Upper lobe of left lung (tissue), 6 donors: ENCODE measurements at regions not wholly inside any gene's neighbourhood (a gene's known extent, or its start where the extent isn't known, plus 50 kb on each side); places are given as distances from the start of the nearest gene placed in this dataset.

Experiments used
- ATAC-seq, 2 donors: fragments of 200-7000 bp; cut with Tn5 transposase; one replicate each; pipeline ENCODE4 v1.9.1; 2022; ENCODE audit warnings: mild to moderate bottlenecking in 2 of 2, moderate library complexity in 2 of 2; ENCODE audit not compliant: low FRiP score in 2 of 2
- DNase-seq, 2 donors: peaks; one replicate each; pipeline ENCODE4 v3.0.0-alpha.2; 2019 to 2020
- H3K27ac ChIP-seq, 4 donors: fragments of 200-600 bp; sonication (generic); one replicate each; pipeline ENCODE4 v1.5.1; 2016 to 2019
- H3K27me3 ChIP-seq, 4 donors: fragments of 200-600 bp; sonication (generic); one replicate each; pipeline ENCODE4 v1.5.1; 2017 to 2019
- H3K36me3 ChIP-seq, 4 donors: fragments of 200-600 bp; sonication (generic); one replicate each; pipeline ENCODE4 v1.5.1; 2016 to 2019
- H3K4me1 ChIP-seq, 4 donors: fragments of 200-600 bp; sonication (generic); one replicate each; pipeline ENCODE4 v1.5.1; 2018 to 2019
- H3K4me3 ChIP-seq, 4 donors: fragments of 200-600 bp; sonication (generic); one replicate each; pipeline ENCODE4 v1.5.1; 2017 to 2019; ENCODE audit warnings: mild to moderate bottlenecking in 2 of 4, moderate library complexity in 1 of 4
- H3K9me3 ChIP-seq, 4 donors: fragments of 200-600 bp; sonication (generic); one replicate each; pipeline ENCODE4 v1.5.1; 2018 to 2019
- CTCF ChIP-seq, 6 experiments: fragments of 450-650 bp in 4 of 6; fragments of 200-600 bp in 2 of 6; sonication (generic) in 2 of 6; IDR thresholded peaks; one replicate each; pipeline ENCODE4 v1.5.1; 2016 to 2019; ENCODE audit warnings: antibody characterized with exemption in 6 of 6
- EP300 ChIP-seq, 4 donors: sonication (generic); formaldehyde crosslinking; IDR thresholded peaks; one replicate each; pipeline ENCODE4 v1.5.1; 2017; ENCODE audit warnings: antibody characterized with exemption in 4 of 4, control low read depth in 2 of 4
- POLR2A ChIP-seq, 4 donors: fragments of 450-650 bp; IDR thresholded peaks; one replicate each; pipeline ENCODE4 v1.5.1; 2016 to 2017; ENCODE audit warnings: antibody characterized with exemption in 4 of 4, mild to moderate bottlenecking in 2 of 4
- POLR2AphosphoS5 ChIP-seq, 2 donors: sonication (generic); formaldehyde crosslinking; IDR thresholded peaks; one replicate each; pipeline ENCODE4 v1.5.1; 2017; ENCODE audit warnings: antibody characterized with exemption in 2 of 2
- WGBS, 2 donors: methylation state at CpG; one replicate each; pipeline ENCODE4 v1.1.5; 2017 to 2018; 5-methylcytosine and 5-hydroxymethylcytosine counted together
- donor health status: DM: no; HTN: no; CAD: no; lungs with moderate emphysema.
- donor health status: DM: no; HTN: yes; CAD: no; lungs with severe emphysema.

- Histone ChIP-seq H3K4me1 (no peaks in the 10 kb centered on the region), H3K27me3 (no peaks in the 10 kb centered on the region), H3K9me3 (peaks cover 0 to 6% (median 0%) of the 10 kb centered on the region in 4 donors), H3K27ac (no peak overlapping the region), H3K36me3 (no peaks in the 10 kb centered on the region), H3K4me3 (no peak overlapping the region)
- ATAC-seq (no peak), DNase-seq (no peak)
- TF ChIP-seq POLR2AphosphoS5 (IDR thresholded peaks at IDR 0.05) (no peak), CTCF (IDR thresholded peaks at IDR 0.05) (no peak), POLR2A (IDR thresholded peaks at IDR 0.05) (no peak), EP300 (IDR thresholded peaks at IDR 0.05) (no peak)
These were observed 1157.3 kb upstream of the AGA start for GRCh38 chr4:178599521-178599920.

- no peak for DNase-seq
- H3K27ac ChIP-seq = no peak overlapping the region
- WGBS, 2 donors = 48% methylated on average over 2 of the region's 2 CpGs
These were observed 1160.6 kb upstream of the AGA start for GRCh38 chr4:178602833-178603232.

GRCh38 chr4:178611062-178611461 lies 1168.8 kb upstream of the AGA start:
- no peaks in the 10 kb centered on the region for H3K4me1 ChIP-seq
- no peaks in the 10 kb centered on the region for H3K9me3 ChIP-seq
- no peak for TF ChIP-seq EP300 (IDR thresholded peaks at IDR 0.05)
- no peak for TF ChIP-seq POLR2AphosphoS5 (IDR thresholded peaks at IDR 0.05)
- no peak for TF ChIP-seq POLR2A (IDR thresholded peaks at IDR 0.05)
- TF ChIP-seq CTCF (IDR thresholded peaks at IDR 0.05) = no peak
- 72 to 84% methylated on average over 2 of the region's 2 CpGs for WGBS, 2 donors
- ATAC-seq = no peak
- H3K36me3 ChIP-seq = no peaks in the 10 kb centered on the region
- DNase-seq = no peak
- no peak overlapping the region for H3K4me3 ChIP-seq
- H3K27ac ChIP-seq = no peak overlapping the region
- no peaks in the 10 kb centered on the region for H3K27me3 ChIP-seq

More at GRCh38 chr4:178602833-178603232, 1160.6 kb upstream of the AGA start:
- Histone ChIP-seq H3K9me3 (peaks cover 0 to 6% (median 0%) of the 10 kb centered on the region in 4 donors), H3K4me3 (no peak overlapping the region), H3K36me3 (no peaks in the 10 kb centered on the region), H3K27me3 (no peaks in the 10 kb centered on the region), H3K4me1 (no peaks in the 10 kb centered on the region)
- no peak for TF ChIP-seq POLR2AphosphoS5 (IDR thresholded peaks at IDR 0.05)
- no peak for TF ChIP-seq POLR2A (IDR thresholded peaks at IDR 0.05)
- no peak for TF ChIP-seq CTCF (IDR thresholded peaks at IDR 0.05)
- TF ChIP-seq EP300 (IDR thresholded peaks at IDR 0.05) = no peak
- ATAC-seq = no peak

DNA sequence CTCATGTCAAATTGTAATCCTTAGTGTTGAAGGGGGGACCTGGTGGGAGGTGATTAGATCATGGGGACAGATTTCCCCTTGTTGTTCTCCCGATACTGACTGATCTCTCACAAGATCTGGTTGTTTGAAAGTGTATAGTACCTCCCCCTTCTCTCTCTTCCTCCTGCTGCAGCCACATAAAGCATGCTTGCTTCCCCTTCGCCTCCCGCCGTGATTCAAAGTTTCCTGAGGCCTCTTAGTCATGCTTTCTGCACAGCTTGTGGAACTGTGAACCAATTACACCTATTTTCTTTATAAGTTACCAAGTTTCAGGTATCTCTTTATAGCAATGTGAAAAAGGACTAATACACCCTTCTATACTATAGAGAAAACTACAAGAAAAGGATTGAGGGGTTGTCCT lies 1170.5 kb upstream of the AGA start:
- WGBS, 2 donors = 40 to 62% methylated on average over 4 of the region's 4 CpGs
- DNase-seq (no peak), ATAC-seq (no peak)
- TF ChIP-seq POLR2A (IDR thresholded peaks at IDR 0.05) (no peak), EP300 (IDR thresholded peaks at IDR 0.05) (no peak), CTCF (IDR thresholded peaks at IDR 0.05) (no peak), POLR2AphosphoS5 (IDR thresholded peaks at IDR 0.05) (no peak)
- Histone ChIP-seq H3K27me3 (no peaks in the 10 kb centered on the region), H3K9me3 (no peaks in the 10 kb centered on the region), H3K4me1 (no peaks in the 10 kb centered on the region), H3K36me3 (no peaks in the 10 kb centered on the region), H3K27ac (no peak overlapping the region), H3K4me3 (no peak overlapping the region)

- Histone ChIP-seq H3K4me3 (no peak overlapping the region), H3K4me1 (no peaks in the 10 kb centered on the region), H3K27ac (no peak overlapping the region), H3K9me3 (no peaks in the 10 kb centered on the region), H3K36me3 (no peaks in the 10 kb centered on the region), H3K27me3 (no peaks in the 10 kb centered on the region)
- no peak for DNase-seq
- WGBS, 2 donors = 77 to 88% methylated on average over 1 of the region's 1 CpG
- ATAC-seq = no peak
- no peak for TF ChIP-seq POLR2AphosphoS5 (IDR thresholded peaks at IDR 0.05)
- no peak for TF ChIP-seq CTCF (IDR thresholded peaks at IDR 0.05)
- no peak for TF ChIP-seq POLR2A (IDR thresholded peaks at IDR 0.05)
- TF ChIP-seq EP300 (IDR thresholded peaks at IDR 0.05) = no peak
These were observed 1190.2 kb upstream of the AGA start for GRCh38 chr4:178632415-178632814.
